Endothelial cell of umbilical vein (primary cell): ENCODE measurements at regions not wholly inside any gene's neighbourhood (a gene's known extent, or its start where the extent isn't known, plus 50 kb on each side); places are given as distances from the start of the nearest gene placed in this dataset.

Experiments used
- BruUV-seq: library from RNA; stranded (reverse); fragments of 400-500 nt; replicated peaks from 2 replicates; lab custom pipeline; 2021; lab: Mats Ljungman, UMichigan
- CTCF ChIA-PET: fragments of 300-600, 350-600 bp; sonication (Branson Sonifier 250); formaldehyde crosslinking; loops from one replicate; lab custom pipeline; 2021; ENCODE audit warnings: antibody characterized with exemption, inconsistent platforms; lab: Charles Lee
- POLR2A ChIA-PET: fragments of 300-600, 350-600 bp; sonication (Branson Sonifier 250); formaldehyde crosslinking; loops from one replicate; lab custom pipeline; 2021; ENCODE audit warnings: antibody characterized with exemption, inconsistent platforms; lab: Charles Lee
- DNase-seq: peaks from one replicate; pipeline ENCODE4 v3.0.0-alpha.2; 2011; ENCODE audit warnings: low read depth, low spot score
- FAIRE-seq: peaks from 2 replicates; lab custom pipeline; 2011; peaks lifted over from hg19 to GRCh38; lab: Jason Lieb, UNC
- H2AFZ ChIP-seq: 2 replicates; pipeline ENCODE4 v1.6.0; 2012; ENCODE audit warnings: low read depth, low read length, control low read depth, inconsistent platforms
- H3K27ac ChIP-seq: 2 replicates; pipeline ENCODE4 v1.5.1; 2011; ENCODE audit warnings: low read depth, mild to moderate bottlenecking, control low read depth, low read length, moderate library complexity; ENCODE audit not compliant: insufficient read depth
- H3K27me3 ChIP-seq, 2 experiments: 2 replicates each; pipeline versions ENCODE4 v1.6.0 to v1.6.1; 2011; ENCODE audit warnings: low read length in 2 of 2, mixed read lengths in 1 of 2; ENCODE audit not compliant: control insufficient read depth in 2 of 2, insufficient read depth in 2 of 2
- H3K36me3 ChIP-seq, 2 experiments: 2 replicates in 1 of 2; 3 replicates in 1 of 2; pipeline ENCODE4 v1.5.1; 2011; ENCODE audit warnings: low read length in 2 of 2, mild to moderate bottlenecking in 1 of 2, moderate library complexity in 1 of 2; ENCODE audit not compliant: control insufficient read depth in 2 of 2, insufficient read depth in 2 of 2; ENCODE audit errors: extremely low read depth in 1 of 2
- H3K4me1 ChIP-seq: 3 replicates; pipeline ENCODE4 v1.5.1; 2011; ENCODE audit warnings: mild to moderate bottlenecking, low read length; ENCODE audit not compliant: control insufficient read depth, insufficient read depth; ENCODE audit errors: extremely low read depth
- H3K4me2 ChIP-seq: 2 replicates; pipeline ENCODE4 v1.6.1; 2011; ENCODE audit warnings: low read length, control low read depth, mixed read lengths; ENCODE audit not compliant: insufficient read depth
- H3K4me3 ChIP-seq, 3 experiments: fragments of 200-600 bp in 1 of 3; sonication (generic), shearing (Covaris generic) in 1 of 3; replicated peaks in 1 of 3; 2 replicates each; pipeline ENCODE4 v1.5.1; 2011 to 2016; ENCODE audit warnings: control low read depth in 3 of 3, low read length in 3 of 3, mild to moderate bottlenecking in 2 of 3, inconsistent platforms in 1 of 3, low read depth in 1 of 3, moderate library complexity in 1 of 3; ENCODE audit not compliant: insufficient read depth in 1 of 3
- H3K79me2 ChIP-seq: 2 replicates; pipeline ENCODE4 v1.6.0; 2012; ENCODE audit warnings: low read length, inconsistent platforms; ENCODE audit not compliant: control insufficient read depth, insufficient read depth
- H3K9ac ChIP-seq: replicated peaks from 2 replicates; pipeline ENCODE3; 2011; ENCODE audit warnings: low read length, control low read depth; ENCODE audit not compliant: insufficient read depth; ENCODE audit errors: extremely low read depth
- H3K9me1 ChIP-seq: replicated peaks from 3 replicates; pipeline ENCODE4 v1.6.0; 2011; ENCODE audit warnings: mild to moderate bottlenecking, low read length; ENCODE audit not compliant: control insufficient read depth, insufficient read depth; ENCODE audit errors: extremely low read depth
- H3K9me3 ChIP-seq: replicated peaks from 2 replicates; pipeline ENCODE4 v1.5.1; 2012; ENCODE audit warnings: low read length, inconsistent platforms; ENCODE audit not compliant: control insufficient read depth, insufficient read depth
- H4K20me1 ChIP-seq: replicated peaks from 2 replicates; pipeline ENCODE3; 2011; ENCODE audit warnings: mild to moderate bottlenecking, low read length; ENCODE audit not compliant: control insufficient read depth, insufficient read depth; ENCODE audit errors: extremely low read depth
- EZH2 ChIP-seq: IDR thresholded peaks from 2 replicates; pipeline ENCODE4 v1.6.1; 2012; ENCODE audit warnings: borderline replicate concordance, low read depth, mild to moderate bottlenecking, moderate library complexity, low read length, inconsistent platforms; ENCODE audit not compliant: severe bottlenecking
- FOS ChIP-seq: IDR thresholded peaks from 2 replicates; pipeline ENCODE4 v1.6.1; 2011; ENCODE audit warnings: mild to moderate bottlenecking, low read length, moderate library complexity, borderline replicate concordance; ENCODE audit not compliant: insufficient read depth
- GATA2 ChIP-seq: IDR thresholded peaks from 2 replicates; pipeline ENCODE4 v1.7.0; 2011; ENCODE audit warnings: low read depth, mild to moderate bottlenecking, moderate library complexity, mixed read lengths, low read length; ENCODE audit not compliant: insufficient read length, insufficient read depth
- JUN ChIP-seq: IDR thresholded peaks from 2 replicates; pipeline ENCODE4 v1.6.1; 2011; ENCODE audit warnings: borderline replicate concordance, low read depth; ENCODE audit not compliant: insufficient read length, insufficient read depth
- MYC ChIP-seq: IDR thresholded peaks from one replicate; pipeline ENCODE4 v1.6.1; 2011; ENCODE audit warnings: mild to moderate bottlenecking, low read depth, low read length
- POLR2A ChIP-seq: IDR thresholded peaks from 2 replicates; pipeline ENCODE4 v1.6.1; 2012; ENCODE audit warnings: low read depth, mild to moderate bottlenecking, control low read depth, low read length
- POLR2AphosphoS5 ChIP-seq: IDR thresholded peaks from 2 replicates; pipeline ENCODE4 v1.6.1; 2012; ENCODE audit warnings: low read depth, mild to moderate bottlenecking, control low read depth, low read length, moderate library complexity; ENCODE audit not compliant: insufficient read depth
- dilution Hi-C: fragments of 300-500 bp; cut with MboI; formaldehyde crosslinking; loops from one replicate; pipeline ENCODE4 v1.15.0; 2019; ENCODE audit warnings: low sequenced_read_pairs; ENCODE audit not compliant: extremely low pct_ligation_motif_present
- intact Hi-C: fragments of 100-400 bp; cut with micrococcal nuclease; formaldehyde crosslinking; loops from one replicate; pipeline ENCODE4 v1.10.0; 2022
- TF ChIP-seq, protein P1 (sequence below): IDR thresholded peaks from 2 replicates; pipeline ENCODE4 v1.6.1; 2011; ENCODE audit not compliant: insufficient read depth, insufficient read length
- TF ChIP-seq, protein P2 (sequence below), 2 donors: IDR thresholded peaks; 1 replicate in 1 of 2; 2 replicates in 1 of 2; pipeline ENCODE4 v1.5.1; 2011; ENCODE audit warnings: low read length in 2 of 2, mild to moderate bottlenecking in 2 of 2, moderate library complexity in 2 of 2, control low read depth in 1 of 2, inconsistent platforms in 1 of 2, low read depth in 1 of 2; ENCODE audit not compliant: insufficient read depth in 1 of 2; ENCODE audit errors: extremely low read depth in 1 of 2

DNA sequence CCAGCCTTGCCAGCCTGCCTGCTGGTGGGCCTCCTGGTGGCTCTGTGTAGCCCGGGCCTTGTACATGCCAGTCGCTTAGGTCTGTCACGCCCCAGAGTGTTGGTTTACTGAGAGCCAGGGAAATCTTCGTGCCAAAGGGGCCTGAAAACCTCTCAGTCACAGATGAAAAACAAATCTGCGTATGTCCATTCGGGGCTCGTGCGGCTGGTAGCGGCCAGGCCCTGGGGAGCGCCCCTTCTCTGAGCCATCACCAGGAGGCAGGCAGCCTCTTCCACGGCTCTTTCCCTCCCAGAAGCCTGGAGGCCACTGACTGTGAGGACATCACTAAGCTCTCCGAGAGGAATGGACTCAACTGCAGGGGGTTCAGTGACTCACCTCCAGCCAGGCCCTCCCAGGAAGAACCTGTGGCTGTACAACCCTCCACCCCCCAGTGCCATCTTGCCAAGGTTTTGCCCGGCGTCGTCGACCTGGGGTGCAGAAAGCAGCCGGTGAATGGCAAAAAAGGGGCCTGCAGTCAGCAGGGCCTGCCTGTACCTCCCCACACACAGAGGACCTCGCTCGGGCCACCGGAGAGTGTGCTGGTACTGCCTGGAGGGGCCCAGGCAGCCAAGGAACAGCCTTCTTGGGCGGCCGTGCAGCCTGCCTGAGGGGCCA, 162.2 kb downstream of the BCOR start:
- TF ChIP-seq POLR2A = no peak
- TF ChIP-seq JUN = no peak
- TF ChIP-seq, protein P1, sequence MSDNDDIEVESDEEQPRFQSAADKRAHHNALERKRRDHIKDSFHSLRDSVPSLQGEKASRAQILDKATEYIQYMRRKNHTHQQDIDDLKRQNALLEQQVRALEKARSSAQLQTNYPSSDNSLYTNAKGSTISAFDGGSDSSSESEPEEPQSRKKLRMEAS = no peak
- no peak for TF ChIP-seq GATA2
- TF ChIP-seq EZH2 = no peak
- TF ChIP-seq FOS = no peak
- TF ChIP-seq POLR2AphosphoS5 = no peak
- no peak for TF ChIP-seq MYC
- TF ChIP-seq, protein P2, sequence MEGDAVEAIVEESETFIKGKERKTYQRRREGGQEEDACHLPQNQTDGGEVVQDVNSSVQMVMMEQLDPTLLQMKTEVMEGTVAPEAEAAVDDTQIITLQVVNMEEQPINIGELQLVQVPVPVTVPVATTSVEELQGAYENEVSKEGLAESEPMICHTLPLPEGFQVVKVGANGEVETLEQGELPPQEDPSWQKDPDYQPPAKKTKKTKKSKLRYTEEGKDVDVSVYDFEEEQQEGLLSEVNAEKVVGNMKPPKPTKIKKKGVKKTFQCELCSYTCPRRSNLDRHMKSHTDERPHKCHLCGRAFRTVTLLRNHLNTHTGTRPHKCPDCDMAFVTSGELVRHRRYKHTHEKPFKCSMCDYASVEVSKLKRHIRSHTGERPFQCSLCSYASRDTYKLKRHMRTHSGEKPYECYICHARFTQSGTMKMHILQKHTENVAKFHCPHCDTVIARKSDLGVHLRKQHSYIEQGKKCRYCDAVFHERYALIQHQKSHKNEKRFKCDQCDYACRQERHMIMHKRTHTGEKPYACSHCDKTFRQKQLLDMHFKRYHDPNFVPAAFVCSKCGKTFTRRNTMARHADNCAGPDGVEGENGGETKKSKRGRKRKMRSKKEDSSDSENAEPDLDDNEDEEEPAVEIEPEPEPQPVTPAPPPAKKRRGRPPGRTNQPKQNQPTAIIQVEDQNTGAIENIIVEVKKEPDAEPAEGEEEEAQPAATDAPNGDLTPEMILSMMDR (IDR thresholded peaks at IDR 0.05; ENCODE audit: extremely low read depth in 1 of 2, insufficient read depth in 1 of 2, low read depth in 1 of 2, low read length in 2 of 2) = no peak
- CTCF ChIA-PET = no interaction called here
- H3K9me1 ChIP-seq = no peaks in the 10 kb centered on the region
- no peak for DNase-seq
- no peak for FAIRE-seq
- intact Hi-C loops = no loop called here
- H3K4me1 ChIP-seq = no peaks in the 10 kb centered on the region
- H3K9me3 ChIP-seq = no peaks in the 10 kb centered on the region
- no peak overlapping the region for H3K4me3 ChIP-seq
- H3K79me2 ChIP-seq = no peaks in the 10 kb centered on the region
- no peak overlapping the region for H2AFZ ChIP-seq
- dilution Hi-C loops = no loop called here
- no TSS peak for BruUV-seq
- H3K36me3 ChIP-seq = no peaks in the 10 kb centered on the region
- POLR2A ChIA-PET = no interaction called here
- no peak overlapping the region for H3K4me2 ChIP-seq
- H4K20me1 ChIP-seq = no peaks in the 10 kb centered on the region
- H3K9ac ChIP-seq = no peak overlapping the region
- no peak overlapping the region for H3K27ac ChIP-seq
- H3K27me3 ChIP-seq = no peaks in the 10 kb centered on the region
